ENCODE measurements at regions not wholly inside any gene's neighbourhood (a gene's known extent, or its start where the extent isn't known, plus 50 kb on each side); places are given as distances from the start of the nearest gene placed in this dataset.

- TF ChIP-seq CTCF (IDR thresholded peaks at IDR 0.05; ENCODE audit: poor library complexity) (no peak), EZH2 (IDR thresholded peaks at IDR 0.05; ENCODE audit: borderline replicate concordance) (no peak)
These were observed 1034.9 kb upstream of the EPHA7 start for GRCh38 chr6:94454231-94454630.
